PFSK-1 (cell line): ENCODE measurements at regions not wholly inside any gene's neighbourhood (a gene's known extent, or its start where the extent isn't known, plus 50 kb on each side); places are given as distances from the start of the nearest gene placed in this dataset.

Source experiments
- FOXP2 ChIP-seq: optimal IDR thresholded peaks from 2 replicates; pipeline ENCODE3; 2011; ENCODE audit warnings: borderline replicate concordance, control low read depth, inconsistent platforms; ENCODE audit not compliant: insufficient read depth; ENCODE audit errors: extremely low read length, extremely low read depth
- POLR2AphosphoS5 ChIP-seq: IDR thresholded peaks from 2 replicates; pipeline ENCODE4 v1.6.1; 2012; ENCODE audit warnings: low read depth, mild to moderate bottlenecking, control low read depth, low read length, moderate library complexity
- SIN3A ChIP-seq: IDR thresholded peaks from 2 replicates; pipeline ENCODE4 v1.6.1; 2012; ENCODE audit warnings: mild to moderate bottlenecking, low read length, moderate library complexity, borderline replicate concordance; ENCODE audit not compliant: insufficient read depth
- TAF1 ChIP-seq: IDR thresholded peaks from 2 replicates; pipeline ENCODE4 v1.6.1; 2012; ENCODE audit warnings: low read length, control low read depth, borderline replicate concordance; ENCODE audit not compliant: insufficient read depth
- TF ChIP-seq, protein P1 (sequence below), 2 experiments: IDR thresholded peaks; 2 replicates each; pipeline versions ENCODE4 v1.6.1 to v1.8.0; 2011 to 2012; ENCODE audit warnings: low read depth in 2 of 2, low read length in 2 of 2, control low read depth in 1 of 2, inconsistent platforms in 1 of 2, mild to moderate bottlenecking in 1 of 2, moderate library complexity in 1 of 2; ENCODE audit not compliant: insufficient read depth in 1 of 2

DNA sequence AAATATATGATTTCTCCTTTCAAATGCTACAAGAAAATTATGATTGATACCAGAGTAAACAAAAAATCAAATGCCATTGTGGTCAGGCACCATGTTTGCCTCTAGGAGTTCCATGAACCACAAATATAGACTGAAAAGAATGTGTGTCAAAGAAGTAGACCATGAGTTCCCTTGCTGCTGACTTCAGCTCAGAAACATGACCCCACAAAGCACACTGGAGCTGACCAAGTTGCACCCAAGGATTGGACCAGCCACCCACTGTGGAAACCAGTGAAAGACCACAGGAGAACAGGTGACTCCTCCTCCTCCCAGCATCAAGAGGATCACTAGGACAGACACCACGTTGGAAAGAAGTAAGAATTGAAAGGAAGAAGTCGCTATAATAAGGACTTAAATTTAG lies 90.8 kb upstream of the TENT5A start:
- TF ChIP-seq, protein P1, sequence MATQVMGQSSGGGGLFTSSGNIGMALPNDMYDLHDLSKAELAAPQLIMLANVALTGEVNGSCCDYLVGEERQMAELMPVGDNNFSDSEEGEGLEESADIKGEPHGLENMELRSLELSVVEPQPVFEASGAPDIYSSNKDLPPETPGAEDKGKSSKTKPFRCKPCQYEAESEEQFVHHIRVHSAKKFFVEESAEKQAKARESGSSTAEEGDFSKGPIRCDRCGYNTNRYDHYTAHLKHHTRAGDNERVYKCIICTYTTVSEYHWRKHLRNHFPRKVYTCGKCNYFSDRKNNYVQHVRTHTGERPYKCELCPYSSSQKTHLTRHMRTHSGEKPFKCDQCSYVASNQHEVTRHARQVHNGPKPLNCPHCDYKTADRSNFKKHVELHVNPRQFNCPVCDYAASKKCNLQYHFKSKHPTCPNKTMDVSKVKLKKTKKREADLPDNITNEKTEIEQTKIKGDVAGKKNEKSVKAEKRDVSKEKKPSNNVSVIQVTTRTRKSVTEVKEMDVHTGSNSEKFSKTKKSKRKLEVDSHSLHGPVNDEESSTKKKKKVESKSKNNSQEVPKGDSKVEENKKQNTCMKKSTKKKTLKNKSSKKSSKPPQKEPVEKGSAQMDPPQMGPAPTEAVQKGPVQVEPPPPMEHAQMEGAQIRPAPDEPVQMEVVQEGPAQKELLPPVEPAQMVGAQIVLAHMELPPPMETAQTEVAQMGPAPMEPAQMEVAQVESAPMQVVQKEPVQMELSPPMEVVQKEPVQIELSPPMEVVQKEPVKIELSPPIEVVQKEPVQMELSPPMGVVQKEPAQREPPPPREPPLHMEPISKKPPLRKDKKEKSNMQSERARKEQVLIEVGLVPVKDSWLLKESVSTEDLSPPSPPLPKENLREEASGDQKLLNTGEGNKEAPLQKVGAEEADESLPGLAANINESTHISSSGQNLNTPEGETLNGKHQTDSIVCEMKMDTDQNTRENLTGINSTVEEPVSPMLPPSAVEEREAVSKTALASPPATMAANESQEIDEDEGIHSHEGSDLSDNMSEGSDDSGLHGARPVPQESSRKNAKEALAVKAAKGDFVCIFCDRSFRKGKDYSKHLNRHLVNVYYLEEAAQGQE (IDR thresholded peaks at IDR 0.05; ENCODE audit: insufficient read depth in 1 of 2, low read depth in 2 of 2, low read length in 2 of 2), result no peak
- TF ChIP-seq POLR2AphosphoS5, result no peak
- TF ChIP-seq SIN3A, result no peak
- TF ChIP-seq TAF1, result no peak
- no peak for TF ChIP-seq FOXP2
